ENCODE measurements at regions not wholly inside any gene's neighbourhood (a gene's known extent, or its start where the extent isn't known, plus 50 kb on each side); places are given as distances from the start of the nearest gene placed in this dataset.

GRCh38 chr1:234529950-234530237 is 50.9 kb upstream of the TARBP1 start:
- Histone ChIP-seq H4K20me1 (ENCODE audit: insufficient read depth, low read length) (no peaks in the 10 kb centered on the region), H2AFZ (ENCODE audit: low read length) (no peak overlapping the region), H3K4me1 (ENCODE audit: insufficient read depth, low read length) (peaks cover 46% of the 10 kb centered on the region), H3K4me3 (replicated peaks in 1 of 3; ENCODE audit: insufficient read depth in 1 of 3, low read depth in 2 of 3, low read length in 3 of 3) (no peak overlapping the region), H3K36me3 (replicated peaks in 1 of 2; ENCODE audit: control insufficient read depth in 1 of 2, insufficient read depth in 2 of 2, low read length in 2 of 2) (no peaks in the 10 kb centered on the region), H3K9me3 (ENCODE audit: low read length) (no peaks in the 10 kb centered on the region), H3K4me2 (ENCODE audit: low read depth, low read length) (no peak overlapping the region), H3K79me2 (ENCODE audit: insufficient read depth, low read length) (no peaks in the 10 kb centered on the region), H3K27ac (ENCODE audit: extremely low read length, insufficient read depth, low read length) (no peak overlapping the region), H3K27me3 (ENCODE audit: control insufficient read depth in 1 of 2, insufficient read depth in 2 of 2, low read length in 2 of 2) (no peaks in the 10 kb centered on the region; a peak in 1 of 5 replicates), H3K9ac (ENCODE audit: insufficient read depth, low read depth, low read length) (no peak overlapping the region)
- DNase-seq (ENCODE audit: low spot score) (no peak), ATAC-seq (no peak), FAIRE-seq (no peak)
- in situ Hi-C loops (cut with HindIII; ENCODE audit: extremely low pct_ligation_motif_present, low pct_unique_long_range_greater_than_20kb) (no loop called here), intact Hi-C loops (cut with micrococcal nuclease; ENCODE audit: unreplicated experiment) (no loop called here)
- 75% methylated on average over 2 of the region's 2 CpGs for WGBS (ENCODE audit: low lambda C conversion rate)
- TF ChIP-seq PHF20 (CRISPR knock-in tag; IDR thresholded peaks at IDR 0.05) (no peak), JUND (CRISPR knock-in tag; IDR thresholded peaks at IDR 0.05) (no peak), ZNF564 (CRISPR knock-in tag; IDR thresholded peaks at IDR 0.05) (no peak), GATAD1 (CRISPR knock-in tag; IDR thresholded peaks at IDR 0.05) (no peak), ZIK1 (CRISPR knock-in tag; IDR thresholded peaks at IDR 0.05; ENCODE audit: borderline replicate concordance, low read depth) (no peak), ZNF326 (CRISPR knock-in tag; IDR thresholded peaks at IDR 0.05; ENCODE audit: borderline replicate concordance) (no peak), ZFP90 (CRISPR knock-in tag; IDR thresholded peaks at IDR 0.05; ENCODE audit: borderline replicate concordance) (no peak)
- ChIA-PET POLR2A (interaction anchor here (1.2 to 1.8 kb wide), 2 partner anchors 9 to 14 kb away, joined by 3 to 4 read pairs; no protein-coding TSS in a partner anchor), CTCF (ENCODE audit: low intra/inter-chr PET ratio, low total read pairs) (no interaction called here)
- no TSS peak for BruUV-seq (replicated peaks)

- Histone ChIP-seq H4K20me1 (ENCODE audit: insufficient read depth, low read length) (no peaks in the 10 kb centered on the region), H3K79me2 (ENCODE audit: insufficient read depth, low read length) (no peaks in the 10 kb centered on the region), H3K4me2 (ENCODE audit: low read depth, low read length) (0 out of 2 replicates have a peak overlapping the region, but pooled peaks have one; percentile 5), H3K4me1 (ENCODE audit: insufficient read depth, low read length) (peaks cover 42% of the 10 kb centered on the region), H3K36me3 (replicated peaks in 1 of 2; ENCODE audit: control insufficient read depth in 1 of 2, insufficient read depth in 2 of 2, low read length in 2 of 2) (no peaks in the 10 kb centered on the region), H3K9me3 (ENCODE audit: low read length) (no peaks in the 10 kb centered on the region), H3K27ac (ENCODE audit: extremely low read length, insufficient read depth, low read length) (no peak overlapping the region), H3K9ac (ENCODE audit: insufficient read depth, low read depth, low read length) (no peak overlapping the region), H3K4me3 (replicated peaks in 1 of 3; ENCODE audit: insufficient read depth in 1 of 3, low read depth in 2 of 3, low read length in 3 of 3) (no peak overlapping the region), H2AFZ (ENCODE audit: low read length) (no peak overlapping the region), H3K27me3 (ENCODE audit: control insufficient read depth in 1 of 2, insufficient read depth in 2 of 2, low read length in 2 of 2) (no peaks in the 10 kb centered on the region; a peak in 1 of 5 replicates)
- no peak for DNase-seq (ENCODE audit: low spot score)
- no TSS peak for BruUV-seq (replicated peaks)
- FAIRE-seq = no peak
- CTCF ChIA-PET (ENCODE audit: low intra/inter-chr PET ratio, low total read pairs) = no interaction called here
- intact Hi-C loops (cut with micrococcal nuclease; ENCODE audit: unreplicated experiment) (no loop called here), in situ Hi-C loops (cut with HindIII; ENCODE audit: extremely low pct_ligation_motif_present, low pct_unique_long_range_greater_than_20kb) (no loop called here)
- 36% methylated on average over 8 of the region's 8 CpGs for WGBS (ENCODE audit: low lambda C conversion rate)
- POLR2A ChIA-PET = interaction anchor here (0.8 to 1.8 kb wide), 3 partner anchors 9 to 75 kb away, joined by 3 to 4 read pairs (median 3); no protein-coding TSS in a partner anchor
- no peak for ATAC-seq
- no peak for TF ChIP-seq REL (CRISPR knock-in tag; conservative IDR thresholded peaks at IDR 0.05)
- no peak for TF ChIP-seq ZBTB4 (CRISPR knock-in tag; IDR thresholded peaks at IDR 0.05; ENCODE audit: borderline replicate concordance)
- TF ChIP-seq ZFYVE20 (CRISPR knock-in tag; IDR thresholded peaks at IDR 0.05; ENCODE audit: borderline replicate concordance, low read depth) = no peak
- TF ChIP-seq HOXA7 (CRISPR knock-in tag; IDR thresholded peaks at IDR 0.05) = no peak
- no peak for TF ChIP-seq TEF (CRISPR knock-in tag; IDR thresholded peaks at IDR 0.05)
- no peak for TF ChIP-seq MBNL3 (CRISPR knock-in tag; conservative IDR thresholded peaks at IDR 0.05)
- no peak for TF ChIP-seq ZSCAN29 (CRISPR knock-in tag; conservative IDR thresholded peaks at IDR 0.05)
These were observed 50.3 kb upstream of the TARBP1 start for GRCh38 chr1:234529095-234529949.

All from HepG2 (cell line).